HCT116 (cell line): ENCODE measurements at regions not wholly inside any gene's neighbourhood (a gene's known extent, or its start where the extent isn't known, plus 50 kb on each side); places are given as distances from the start of the nearest gene placed in this dataset.

Source experiments
- CEBPB ChIP-seq: IDR thresholded peaks from 2 replicates; pipeline ENCODE4 v1.6.1; 2012; ENCODE audit warnings: low read depth
- JUND ChIP-seq: IDR thresholded peaks from 2 replicates; pipeline ENCODE4 v1.6.1; 2012
- POLR2A ChIP-seq: IDR thresholded peaks from 2 replicates; pipeline ENCODE4 v1.7.0; 2011; ENCODE audit warnings: borderline replicate concordance; ENCODE audit not compliant: insufficient read depth, insufficient read length; ENCODE audit errors: extremely low read depth
- POLR2AphosphoS5 ChIP-seq: IDR thresholded peaks from 2 replicates; pipeline ENCODE4 v1.6.1; 2011; ENCODE audit warnings: mild to moderate bottlenecking, low read depth, low read length, moderate library complexity
- REST ChIP-seq: IDR thresholded peaks from 2 replicates; pipeline ENCODE4 v1.6.1; 2012; ENCODE audit warnings: low read depth
- SRF ChIP-seq: IDR thresholded peaks from 2 replicates; pipeline ENCODE4 v1.6.1; 2012; ENCODE audit warnings: low read depth
- YY1 ChIP-seq: IDR thresholded peaks from 2 replicates; pipeline ENCODE4 v1.6.1; 2011; ENCODE audit warnings: low read length, low read depth, moderate library complexity, mild to moderate bottlenecking; ENCODE audit not compliant: insufficient replicate concordance; ENCODE audit errors: extremely low read depth
- ZFX ChIP-seq: fragments of 450-650 bp; IDR thresholded peaks from 2 replicates; pipeline ENCODE4 v1.6.1; 2017
- ZNF274 ChIP-seq: fragments of 200-500 bp; sonication (Bioruptor generic); IDR thresholded peaks from 2 replicates; pipeline ENCODE4 v1.6.1; 2014; ENCODE audit warnings: mild to moderate bottlenecking, low read depth, low read length, inconsistent platforms
- TF ChIP-seq, protein P1 (sequence below), 3 experiments: fragments of 200-600 bp in 1 of 3; sonication (generic) in 1 of 3; IDR thresholded peaks in 2 of 3; conservative IDR thresholded peaks in 1 of 3; 2 replicates each; pipeline ENCODE4 v1.5.1; 2012 to 2017; ENCODE audit warnings: low read depth in 2 of 3, low read length in 2 of 3, antibody characterized with exemption in 1 of 3, borderline replicate concordance in 1 of 3, control low read depth in 1 of 3, mild to moderate bottlenecking in 1 of 3, mixed read lengths in 1 of 3, mixed run types in 1 of 3, moderate library complexity in 1 of 3; ENCODE audit not compliant: insufficient read depth in 1 of 3
- TF ChIP-seq, protein P2 (sequence below): IDR thresholded peaks from 2 replicates; pipeline ENCODE4 v1.6.1; 2012

GRCh38 chr4:36917413-36917812, 327.1 kb upstream of the NWD2 start:
- TF ChIP-seq SRF (no peak), REST (no peak), ZNF274 (no peak), CEBPB (no peak), ZFX (no peak), POLR2A (no peak), POLR2AphosphoS5 (no peak), JUND (no peak), YY1 (no peak)
- TF ChIP-seq, protein P1, sequence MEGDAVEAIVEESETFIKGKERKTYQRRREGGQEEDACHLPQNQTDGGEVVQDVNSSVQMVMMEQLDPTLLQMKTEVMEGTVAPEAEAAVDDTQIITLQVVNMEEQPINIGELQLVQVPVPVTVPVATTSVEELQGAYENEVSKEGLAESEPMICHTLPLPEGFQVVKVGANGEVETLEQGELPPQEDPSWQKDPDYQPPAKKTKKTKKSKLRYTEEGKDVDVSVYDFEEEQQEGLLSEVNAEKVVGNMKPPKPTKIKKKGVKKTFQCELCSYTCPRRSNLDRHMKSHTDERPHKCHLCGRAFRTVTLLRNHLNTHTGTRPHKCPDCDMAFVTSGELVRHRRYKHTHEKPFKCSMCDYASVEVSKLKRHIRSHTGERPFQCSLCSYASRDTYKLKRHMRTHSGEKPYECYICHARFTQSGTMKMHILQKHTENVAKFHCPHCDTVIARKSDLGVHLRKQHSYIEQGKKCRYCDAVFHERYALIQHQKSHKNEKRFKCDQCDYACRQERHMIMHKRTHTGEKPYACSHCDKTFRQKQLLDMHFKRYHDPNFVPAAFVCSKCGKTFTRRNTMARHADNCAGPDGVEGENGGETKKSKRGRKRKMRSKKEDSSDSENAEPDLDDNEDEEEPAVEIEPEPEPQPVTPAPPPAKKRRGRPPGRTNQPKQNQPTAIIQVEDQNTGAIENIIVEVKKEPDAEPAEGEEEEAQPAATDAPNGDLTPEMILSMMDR (IDR thresholded peaks at IDR 0.05 in 2 of 3, conservative IDR thresholded peaks at IDR 0.05 in 1 of 3; ENCODE audit: borderline replicate concordance in 1 of 3, insufficient read depth in 1 of 3, low read depth in 2 of 3, low read length in 2 of 3): no peak
- TF ChIP-seq, protein P2, sequence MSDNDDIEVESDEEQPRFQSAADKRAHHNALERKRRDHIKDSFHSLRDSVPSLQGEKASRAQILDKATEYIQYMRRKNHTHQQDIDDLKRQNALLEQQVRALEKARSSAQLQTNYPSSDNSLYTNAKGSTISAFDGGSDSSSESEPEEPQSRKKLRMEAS: no peak
